OCI-LY7 (cell line): ENCODE measurements at regions not wholly inside any gene's neighbourhood (a gene's known extent, or its start where the extent isn't known, plus 50 kb on each side); places are given as distances from the start of the nearest gene placed in this dataset.

Experiments
- BruUV-seq: library from RNA; stranded (reverse); fragments of 400-500 nt; replicated peaks from 2 replicates; lab custom pipeline; 2021; lab: Mats Ljungman, UMichigan
- CTCF ChIA-PET: fragments of 300-600 bp; sonication (Branson Sonifier 250); formaldehyde crosslinking; loops from one replicate; lab custom pipeline; 2022; ENCODE audit warnings: antibody characterized with exemption; ENCODE audit not compliant: unreplicated experiment; lab: Charles Lee
- POLR2A ChIA-PET: fragments of 300-600 bp; sonication (Branson Sonifier 250); formaldehyde crosslinking; loops from one replicate; lab custom pipeline; 2022; ENCODE audit warnings: antibody characterized with exemption; lab: Charles Lee
- DNase-seq: peaks from one replicate; pipeline ENCODE4 v3.0.0-alpha.2; 2015; ENCODE audit warnings: low spot score
- H2AFZ ChIP-seq: fragments of 200-600 bp; sonication (generic), shearing (Covaris generic); 2 replicates; pipeline ENCODE4 v1.6.1; 2014; ENCODE audit warnings: mild to moderate bottlenecking, antibody characterized with exemption, low read length, moderate library complexity
- H3K27ac ChIP-seq: fragments of 200-600 bp; sonication (generic); 2 replicates; pipeline ENCODE4 v1.5.1; 2014; ENCODE audit warnings: mixed run types, low read depth, mild to moderate bottlenecking, moderate library complexity, low read length, inconsistent platforms; ENCODE audit not compliant: poor library complexity, severe bottlenecking
- H3K36me3 ChIP-seq: fragments of 200-600 bp; sonication (generic); 2 replicates; pipeline ENCODE4 v1.6.1; 2014; ENCODE audit warnings: mild to moderate bottlenecking, antibody characterized with exemption, low read length, moderate library complexity, mixed read lengths; ENCODE audit not compliant: insufficient read depth
- H3K4me1 ChIP-seq: fragments of 200-600 bp; sonication (generic); 2 replicates; pipeline ENCODE4 v1.5.1; 2014; ENCODE audit warnings: mild to moderate bottlenecking, low read length; ENCODE audit not compliant: insufficient read depth, poor library complexity, severe bottlenecking
- H3K4me2 ChIP-seq: fragments of 200-600 bp; sonication (generic); 2 replicates; pipeline ENCODE4 v1.6.1; 2014; ENCODE audit warnings: mild to moderate bottlenecking, low read length
- H3K4me3 ChIP-seq: fragments of 200-600 bp; sonication (generic); 2 replicates; pipeline ENCODE4 v1.5.1; 2014; ENCODE audit warnings: mild to moderate bottlenecking, low read depth, low read length; ENCODE audit not compliant: poor library complexity, severe bottlenecking
- H3K79me2 ChIP-seq: fragments of 200-600 bp; sonication (generic); 2 replicates; pipeline ENCODE4 v1.6.1; 2016; ENCODE audit warnings: low read depth, mild to moderate bottlenecking, low read length, moderate library complexity, mixed read lengths; ENCODE audit not compliant: insufficient read depth
- H3K9me2 ChIP-seq: fragments of 200-600 bp; sonication (generic); 2 replicates; pipeline ENCODE4 v1.6.1; 2016; ENCODE audit warnings: mild to moderate bottlenecking, low read length, mixed read lengths; ENCODE audit not compliant: insufficient read depth
- H3K9me3 ChIP-seq: fragments of 200-600 bp; sonication (generic); 2 replicates; pipeline ENCODE4 v1.6.1; 2014; ENCODE audit warnings: mild to moderate bottlenecking, mixed run types, low read length, mixed read lengths
- H4K20me1 ChIP-seq: fragments of 200-600 bp; sonication (generic); 2 replicates; pipeline ENCODE4 v1.6.1; 2014; ENCODE audit warnings: mild to moderate bottlenecking, antibody characterized with exemption, low read length, moderate library complexity, mixed read lengths; ENCODE audit not compliant: insufficient read depth
- EZH2phosphoT487 ChIP-seq: fragments of 200-600 bp; sonication (generic); IDR thresholded peaks from 2 replicates; pipeline ENCODE4 v1.6.1; 2018; ENCODE audit warnings: low read depth, borderline replicate concordance, mild to moderate bottlenecking, mixed run types, antibody characterized with exemption, low read length, moderate library complexity, mixed read lengths
- intact Hi-C: fragments of 100-400 bp; cut with micrococcal nuclease; formaldehyde crosslinking; loops from one replicate; pipeline ENCODE4 v1.10.0; 2022; ENCODE audit not compliant: unreplicated experiment
- TF ChIP-seq, protein P1 (sequence below): fragments of 200-600 bp; sonication (generic); conservative IDR thresholded peaks from 2 replicates; pipeline ENCODE4 v1.5.1; 2014; ENCODE audit warnings: mild to moderate bottlenecking, antibody characterized with exemption, low read length, moderate library complexity, mixed read lengths

DNA sequence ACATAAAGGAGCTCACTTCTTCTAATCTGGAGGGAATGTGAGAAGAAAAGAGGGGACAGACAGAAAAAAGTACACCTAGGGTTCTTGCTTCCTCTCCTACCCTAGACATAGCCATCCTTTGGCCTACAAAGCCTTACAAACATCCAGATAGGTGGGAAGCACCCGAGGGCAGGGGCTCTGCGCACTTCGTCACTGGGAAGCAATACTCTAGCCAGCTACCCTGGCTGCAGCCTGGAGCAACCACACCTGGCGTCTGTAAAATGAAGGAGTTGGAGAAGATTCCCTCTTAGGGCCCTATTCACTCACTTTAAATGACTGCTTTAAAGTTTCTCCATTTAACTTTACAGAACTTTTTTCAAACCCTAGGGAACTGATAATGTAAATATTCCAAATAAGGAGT lies 65.7 kb upstream of the NOCT start:
- Histone ChIP-seq H3K4me1 (no peaks in the 10 kb centered on the region), H4K20me1 (no peaks in the 10 kb centered on the region), H3K27ac (no peak overlapping the region), H3K4me2 (no peak overlapping the region), H3K9me3 (no peaks in the 10 kb centered on the region), H3K36me3 (no peaks in the 10 kb centered on the region), H2AFZ (no peak overlapping the region), H3K79me2 (no peaks in the 10 kb centered on the region), H3K4me3 (no peak overlapping the region), H3K9me2 (no peaks in the 10 kb centered on the region)
- intact Hi-C loops, result no loop called here
- no peak for TF ChIP-seq EZH2phosphoT487
- TF ChIP-seq, protein P1, sequence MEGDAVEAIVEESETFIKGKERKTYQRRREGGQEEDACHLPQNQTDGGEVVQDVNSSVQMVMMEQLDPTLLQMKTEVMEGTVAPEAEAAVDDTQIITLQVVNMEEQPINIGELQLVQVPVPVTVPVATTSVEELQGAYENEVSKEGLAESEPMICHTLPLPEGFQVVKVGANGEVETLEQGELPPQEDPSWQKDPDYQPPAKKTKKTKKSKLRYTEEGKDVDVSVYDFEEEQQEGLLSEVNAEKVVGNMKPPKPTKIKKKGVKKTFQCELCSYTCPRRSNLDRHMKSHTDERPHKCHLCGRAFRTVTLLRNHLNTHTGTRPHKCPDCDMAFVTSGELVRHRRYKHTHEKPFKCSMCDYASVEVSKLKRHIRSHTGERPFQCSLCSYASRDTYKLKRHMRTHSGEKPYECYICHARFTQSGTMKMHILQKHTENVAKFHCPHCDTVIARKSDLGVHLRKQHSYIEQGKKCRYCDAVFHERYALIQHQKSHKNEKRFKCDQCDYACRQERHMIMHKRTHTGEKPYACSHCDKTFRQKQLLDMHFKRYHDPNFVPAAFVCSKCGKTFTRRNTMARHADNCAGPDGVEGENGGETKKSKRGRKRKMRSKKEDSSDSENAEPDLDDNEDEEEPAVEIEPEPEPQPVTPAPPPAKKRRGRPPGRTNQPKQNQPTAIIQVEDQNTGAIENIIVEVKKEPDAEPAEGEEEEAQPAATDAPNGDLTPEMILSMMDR, result no peak
- no TSS peak for BruUV-seq
- no peak for DNase-seq
- ChIA-PET POLR2A (interaction anchor here (1.0 to 1.4 kb wide), 2 partner anchors 10 to 23 kb away, joined by 3 read pairs; no protein-coding TSS in a partner anchor), CTCF (no interaction called here)

DNA sequence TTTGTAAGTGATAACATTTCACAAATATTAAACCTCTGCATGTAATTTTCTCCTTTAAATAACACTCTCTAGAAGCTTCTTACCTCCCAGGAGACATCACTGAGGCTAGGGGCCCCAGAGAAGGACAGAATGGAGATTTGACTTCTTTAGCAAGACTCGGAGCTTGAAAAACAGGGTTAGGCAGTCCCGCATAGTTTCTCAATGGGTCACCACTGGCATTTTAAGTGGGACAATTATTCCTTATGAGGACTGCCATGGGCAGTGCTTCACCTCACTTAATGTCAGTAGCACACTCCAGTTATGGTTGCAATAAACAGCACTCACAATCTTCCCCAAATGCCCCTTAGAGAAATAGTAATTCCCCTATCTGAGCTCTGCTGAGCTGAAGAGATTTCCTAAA lies 66.7 kb upstream of the NOCT start:
- no TSS peak for BruUV-seq
- Histone ChIP-seq H3K79me2 (no peaks in the 10 kb centered on the region), H3K4me1 (no peaks in the 10 kb centered on the region), H3K9me3 (no peaks in the 10 kb centered on the region), H3K4me3 (no peak overlapping the region), H3K36me3 (no peaks in the 10 kb centered on the region), H2AFZ (no peak overlapping the region), H4K20me1 (no peaks in the 10 kb centered on the region), H3K9me2 (no peaks in the 10 kb centered on the region), H3K4me2 (no peak overlapping the region), H3K27ac (no peak overlapping the region)
- intact Hi-C loops, result no loop called here
- DNase-seq, result no peak
- TF ChIP-seq, protein P1, result no peak
- no peak for TF ChIP-seq EZH2phosphoT487
- POLR2A ChIA-PET, result interaction anchor here (0.7 to 1.4 kb wide), 4 partner anchors 9 to 256 kb away, joined by 3 to 5 read pairs (median 4); no protein-coding TSS in a partner anchor
- CTCF ChIA-PET, result no interaction called here

DNA sequence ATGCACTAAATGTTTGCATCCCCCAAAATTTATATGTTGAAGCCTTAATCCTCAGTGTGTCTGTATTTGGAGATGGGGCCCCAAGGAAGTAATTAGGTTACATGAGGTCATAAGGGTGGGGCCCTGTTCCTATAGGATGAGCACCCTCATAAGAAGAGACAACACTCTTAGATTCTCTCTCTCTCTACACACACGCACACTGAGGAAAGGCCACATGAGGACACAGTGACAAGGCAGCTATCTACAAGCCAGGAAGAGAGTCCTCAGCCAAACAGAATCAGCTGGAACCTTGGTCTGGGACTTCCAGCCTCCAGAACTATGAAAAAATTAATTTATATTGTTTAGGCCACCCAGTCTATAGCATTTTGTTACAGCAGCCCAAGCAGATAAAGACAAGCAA lies 69.3 kb upstream of the NOCT start:
- ChIA-PET POLR2A (no interaction called here), CTCF (no interaction called here)
- Histone ChIP-seq H3K36me3 (no peaks in the 10 kb centered on the region), H3K4me2 (no peak overlapping the region), H3K79me2 (no peaks in the 10 kb centered on the region), H3K27ac (no peak overlapping the region), H3K9me3 (no peaks in the 10 kb centered on the region), H4K20me1 (no peaks in the 10 kb centered on the region), H3K4me3 (no peak overlapping the region), H3K4me1 (no peaks in the 10 kb centered on the region), H2AFZ (no peak overlapping the region), H3K9me2 (no peaks in the 10 kb centered on the region)
- BruUV-seq, result no TSS peak
- intact Hi-C loops, result no loop called here
- TF ChIP-seq, protein P1, result no peak
- TF ChIP-seq EZH2phosphoT487, result no peak
- DNase-seq, result no peak
